Tibial nerve (tissue), 4 donors: ENCODE measurements at regions not wholly inside any gene's neighbourhood (a gene's known extent, or its start where the extent isn't known, plus 50 kb on each side); places are given as distances from the start of the nearest gene placed in this dataset.

Experiments used
- DNase-seq, 2 donors: peaks; one replicate each; pipeline ENCODE4 v3.0.0-alpha.2; 2019; ENCODE audit warnings: low spot score in 2 of 2
- H3K27ac ChIP-seq, 4 donors: fragments of 200-600 bp; sonication (generic) in 3 of 4; one replicate each; pipeline ENCODE4 v1.5.1; 2017 to 2019; ENCODE audit warnings: mild to moderate bottlenecking in 1 of 4
- H3K27me3 ChIP-seq, 2 donors: fragments of 200-600 bp; sonication (generic) in 1 of 2; one replicate each; pipeline versions ENCODE4 v1.5.1 to v1.6.0; 2017 to 2019
- H3K36me3 ChIP-seq, 3 donors: fragments of 200-600 bp; sonication (generic); one replicate each; pipeline ENCODE4 v1.5.1; 2018 to 2019
- H3K4me1 ChIP-seq, 4 donors: fragments of 200-600 bp; sonication (generic) in 3 of 4; one replicate each; pipeline ENCODE4 v1.5.1; 2017 to 2019
- H3K4me3 ChIP-seq, 4 donors: fragments of 200-600 bp; sonication (generic) in 3 of 4; one replicate each; pipeline ENCODE4 v1.5.1; 2017 to 2019; ENCODE audit warnings: mild to moderate bottlenecking in 1 of 4, moderate library complexity in 1 of 4
- H3K9me3 ChIP-seq, 4 donors: fragments of 200-600 bp; sonication (generic) in 3 of 4; one replicate each; pipeline ENCODE4 v1.5.1; 2017 to 2019
- CTCF ChIP-seq, 5 experiments: fragments of 200-600 bp in 3 of 5; fragments of 450-650 bp in 2 of 5; sonication (generic) in 3 of 5; IDR thresholded peaks; one replicate each; pipeline ENCODE4 v1.5.1; 2016 to 2019; ENCODE audit warnings: antibody characterized with exemption in 5 of 5, mild to moderate bottlenecking in 3 of 5, moderate library complexity in 2 of 5
- EP300 ChIP-seq, 2 donors: sonication (generic); formaldehyde crosslinking; IDR thresholded peaks; one replicate each; pipeline ENCODE4 v1.6.1; 2017; ENCODE audit warnings: antibody characterized with exemption in 2 of 2, mild to moderate bottlenecking in 1 of 2
- POLR2A ChIP-seq, 2 donors: fragments of 450-650 bp; IDR thresholded peaks; one replicate each; pipeline ENCODE4 v1.6.1; 2017; ENCODE audit warnings: antibody characterized with exemption in 2 of 2, mild to moderate bottlenecking in 2 of 2, moderate library complexity in 2 of 2
- WGBS, 2 donors: methylation state at CpG; one replicate each; pipeline ENCODE4 v1.1.5; 2018; 5-methylcytosine and 5-hydroxymethylcytosine counted together

GRCh38 chr20:48184229-48184628 lies 398.9 kb upstream of the SULF2 start:
- TF ChIP-seq POLR2A (IDR thresholded peaks at IDR 0.05) (no peak), CTCF (IDR thresholded peaks at IDR 0.05) (no peak), EP300 (IDR thresholded peaks at IDR 0.05) (no peak)
- Histone ChIP-seq H3K4me3 (no peak overlapping the region), H3K27ac (no peak overlapping the region), H3K36me3 (no peaks in the 10 kb centered on the region), H3K9me3 (no peaks in the 10 kb centered on the region), H3K27me3 (no peaks in the 10 kb centered on the region), H3K4me1 (no peaks in the 10 kb centered on the region)
- no peak for DNase-seq
- 95 to 100% methylated on average over 1 of the region's 1 CpG for WGBS, 2 donors

GRCh38 chr20:48181261-48181935 lies 396.1 kb upstream of the SULF2 start:
- H3K27ac ChIP-seq = no peak overlapping the region
- no peak for TF ChIP-seq POLR2A (IDR thresholded peaks at IDR 0.05)
- TF ChIP-seq EP300 (IDR thresholded peaks at IDR 0.05) = no peak
- TF ChIP-seq CTCF (IDR thresholded peaks at IDR 0.05) = no peak
- no peaks in the 10 kb centered on the region for H3K9me3 ChIP-seq
- no peak for DNase-seq
- WGBS, 2 donors = 77 to 80% methylated on average over 6 of the region's 6 CpGs
- no peak overlapping the region for H3K4me3 ChIP-seq
- no peaks in the 10 kb centered on the region for H3K4me1 ChIP-seq
- H3K27me3 ChIP-seq = no peaks in the 10 kb centered on the region
- H3K36me3 ChIP-seq = no peaks in the 10 kb centered on the region

- no peaks in the 10 kb centered on the region for H3K9me3 ChIP-seq
- WGBS, 2 donors = 38% methylated on average over 3 of the region's 3 CpGs
- H3K27me3 ChIP-seq = no peaks in the 10 kb centered on the region
- no peak overlapping the region for H3K27ac ChIP-seq
- no peak for DNase-seq
- no peak for TF ChIP-seq EP300 (IDR thresholded peaks at IDR 0.05)
- no peak for TF ChIP-seq CTCF (IDR thresholded peaks at IDR 0.05)
- H3K4me3 ChIP-seq = no peak overlapping the region
- H3K4me1 ChIP-seq = no peaks in the 10 kb centered on the region
- H3K36me3 ChIP-seq = no peaks in the 10 kb centered on the region
Observed at GRCh38 chr20:48180618-48181017, 395.3 kb upstream of the SULF2 start.

- Histone ChIP-seq H3K27ac (no peak overlapping the region), H3K36me3 (no peaks in the 10 kb centered on the region), H3K9me3 (no peaks in the 10 kb centered on the region), H3K4me3 (no peak overlapping the region), H3K27me3 (no peaks in the 10 kb centered on the region), H3K4me1 (no peaks in the 10 kb centered on the region)
- no peak for TF ChIP-seq CTCF (IDR thresholded peaks at IDR 0.05)
- no peak for TF ChIP-seq POLR2A (IDR thresholded peaks at IDR 0.05)
- no peak for TF ChIP-seq EP300 (IDR thresholded peaks at IDR 0.05)
- no peak for DNase-seq
- 52 to 63% methylated on average over 3 of the region's 3 CpGs for WGBS, 2 donors
Observed at GRCh38 chr20:48180024-48180423, 394.7 kb upstream of the SULF2 start.

GRCh38 chr20:48178633-48179032 lies 393.4 kb upstream of the SULF2 start:
- Histone ChIP-seq H3K36me3 (no peaks in the 10 kb centered on the region), H3K27me3 (no peaks in the 10 kb centered on the region), H3K27ac (no peak overlapping the region), H3K4me3 (no peak overlapping the region), H3K9me3 (peaks cover 0 to 1% (median 0%) of the 10 kb centered on the region in 4 donors), H3K4me1 (no peaks in the 10 kb centered on the region)
- DNase-seq = no peak
- WGBS, 2 donors = 67 to 70% methylated on average over 4 of the region's 4 CpGs
- no peak for TF ChIP-seq POLR2A (IDR thresholded peaks at IDR 0.05)
- TF ChIP-seq CTCF (IDR thresholded peaks at IDR 0.05) = no peak
- no peak for TF ChIP-seq EP300 (IDR thresholded peaks at IDR 0.05)
